Body of pancreas (tissue), 4 donors: ENCODE measurements at regions not wholly inside any gene's neighbourhood (a gene's known extent, or its start where the extent isn't known, plus 50 kb on each side); places are given as distances from the start of the nearest gene placed in this dataset.

ENCODE experiments used
- ATAC-seq: fragments of 150-250 bp; one replicate; pipeline ENCODE4 v1.9.1; 2016
- DNase-seq, 4 donors: peaks; one replicate each; pipeline ENCODE4 v3.0.0-alpha.2; 2019
- H3K27ac ChIP-seq, 4 donors: fragments of 200-600 bp; sonication (generic); 1 replicate in 3 of 4; 2 replicates in 1 of 4; pipeline versions ENCODE4 v1.5.1 to v1.6.1; 2016 to 2019; ENCODE audit warnings: mild to moderate bottlenecking in 1 of 4, mixed read lengths in 1 of 4, moderate library complexity in 1 of 4
- H3K27me3 ChIP-seq, 2 donors: fragments of 200-600 bp; sonication (generic); one replicate each; pipeline ENCODE4 v1.6.0; 2016; ENCODE audit warnings: mild to moderate bottlenecking in 1 of 2
- H3K36me3 ChIP-seq, 2 donors: fragments of 200-600 bp; sonication (generic); replicated peaks in 1 of 2; 2 replicates each; pipeline ENCODE4 v1.5.1; 2016; ENCODE audit warnings: low read depth in 2 of 2; ENCODE audit not compliant: insufficient read depth in 1 of 2
- H3K4me1 ChIP-seq: fragments of 200-600 bp; sonication (generic); one replicate; pipeline ENCODE4 v1.6.0; 2016
- H3K4me3 ChIP-seq, 2 donors: fragments of 200-600 bp; sonication (generic); 1 replicate in 1 of 2; 2 replicates in 1 of 2; pipeline ENCODE4 v1.5.1; 2016 to 2019
- H3K9me3 ChIP-seq, 3 donors: fragments of 200-600 bp; sonication (generic); 1 replicate in 2 of 3; 2 replicates in 1 of 3; pipeline ENCODE4 v1.5.1; 2016
- CTCF ChIP-seq, 7 experiments: fragments of 450-650 bp in 4 of 7; fragments of 200-600 bp in 3 of 7; sonication (generic) in 3 of 7; IDR thresholded peaks; one replicate each; pipeline ENCODE4 v1.5.1; 2016 to 2019; ENCODE audit warnings: antibody characterized with exemption in 7 of 7
- POLR2A ChIP-seq, 3 donors: fragments of 450-650 bp; IDR thresholded peaks; one replicate each; pipeline ENCODE4 v1.6.1; 2016; ENCODE audit warnings: antibody characterized with exemption in 3 of 3, mild to moderate bottlenecking in 2 of 3
- WGBS, 2 donors: methylation state at CpG; one replicate each; pipeline ENCODE4 v1.1.5; 2017; 5-methylcytosine and 5-hydroxymethylcytosine counted together
- intact Hi-C: fragments of 100-400 bp; cut with DNase I; formaldehyde crosslinking; loops from one replicate; pipeline ENCODE4 v1.15.1; 2023

- 80 to 90% methylated on average over 3 of the region's 3 CpGs for WGBS, 2 donors
- Histone ChIP-seq H3K36me3 (no peaks in the 10 kb centered on the region), H3K27ac (no peak overlapping the region), H3K4me1 (no peaks in the 10 kb centered on the region), H3K9me3 (no peaks in the 10 kb centered on the region), H3K4me3 (no peak overlapping the region), H3K27me3 (no peaks in the 10 kb centered on the region)
- ATAC-seq: no peak
- TF ChIP-seq POLR2A (IDR thresholded peaks at IDR 0.05): no peak
- no peak for TF ChIP-seq CTCF (IDR thresholded peaks at IDR 0.05)
- no peak for DNase-seq
- intact Hi-C loops: no loop called here
Observed at GRCh38 chr3:168608926-168609325, 513.2 kb upstream of the GOLIM4 start.

- no peaks in the 10 kb centered on the region for H3K9me3 ChIP-seq
- WGBS, 2 donors: 66 to 69% methylated on average over 3 of the region's 3 CpGs
- H3K27ac ChIP-seq: no peak overlapping the region
- ATAC-seq (no peak), DNase-seq (no peak)
- H3K36me3 ChIP-seq: no peaks in the 10 kb centered on the region
- H3K27me3 ChIP-seq: no peaks in the 10 kb centered on the region
- H3K4me1 ChIP-seq: no peaks in the 10 kb centered on the region
- intact Hi-C loops: no loop called here
- H3K4me3 ChIP-seq: no peak overlapping the region
- no peak for TF ChIP-seq POLR2A (IDR thresholded peaks at IDR 0.05)
- TF ChIP-seq CTCF (IDR thresholded peaks at IDR 0.05): no peak
Observed at GRCh38 chr3:168604767-168605166, 509.0 kb upstream of the GOLIM4 start.

DNA sequence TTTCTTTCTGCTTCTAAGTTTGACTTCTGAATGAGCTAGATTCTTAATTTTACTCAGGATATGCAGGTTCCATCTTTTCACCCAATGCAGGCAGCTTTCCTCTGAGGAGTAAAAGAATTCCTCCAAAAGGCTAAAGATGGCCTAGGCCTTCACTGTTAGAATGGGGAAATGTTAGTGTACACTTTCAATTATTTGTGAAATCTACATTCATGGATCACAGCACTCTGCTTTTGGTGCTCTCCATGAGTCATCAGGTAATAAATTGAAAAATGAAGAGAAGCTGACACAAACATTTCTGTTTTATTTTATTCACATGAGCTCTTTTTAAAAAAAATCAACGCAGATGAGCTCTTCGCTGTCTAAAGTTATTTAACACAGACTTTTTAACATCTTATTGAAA, 502.5 kb upstream of the GOLIM4 start:
- intact Hi-C loops: no loop called here
- DNase-seq (no peak), ATAC-seq (no peak)
- Histone ChIP-seq H3K27me3 (no peaks in the 10 kb centered on the region), H3K27ac (no peak overlapping the region), H3K36me3 (no peaks in the 10 kb centered on the region), H3K9me3 (no peaks in the 10 kb centered on the region), H3K4me1 (peaks cover 6% of the 10 kb centered on the region), H3K4me3 (no peak overlapping the region)
- 90 to 97% methylated on average over 2 of the region's 2 CpGs for WGBS, 2 donors
- TF ChIP-seq POLR2A (IDR thresholded peaks at IDR 0.05) (no peak), CTCF (IDR thresholded peaks at IDR 0.05) (no peak)

DNA sequence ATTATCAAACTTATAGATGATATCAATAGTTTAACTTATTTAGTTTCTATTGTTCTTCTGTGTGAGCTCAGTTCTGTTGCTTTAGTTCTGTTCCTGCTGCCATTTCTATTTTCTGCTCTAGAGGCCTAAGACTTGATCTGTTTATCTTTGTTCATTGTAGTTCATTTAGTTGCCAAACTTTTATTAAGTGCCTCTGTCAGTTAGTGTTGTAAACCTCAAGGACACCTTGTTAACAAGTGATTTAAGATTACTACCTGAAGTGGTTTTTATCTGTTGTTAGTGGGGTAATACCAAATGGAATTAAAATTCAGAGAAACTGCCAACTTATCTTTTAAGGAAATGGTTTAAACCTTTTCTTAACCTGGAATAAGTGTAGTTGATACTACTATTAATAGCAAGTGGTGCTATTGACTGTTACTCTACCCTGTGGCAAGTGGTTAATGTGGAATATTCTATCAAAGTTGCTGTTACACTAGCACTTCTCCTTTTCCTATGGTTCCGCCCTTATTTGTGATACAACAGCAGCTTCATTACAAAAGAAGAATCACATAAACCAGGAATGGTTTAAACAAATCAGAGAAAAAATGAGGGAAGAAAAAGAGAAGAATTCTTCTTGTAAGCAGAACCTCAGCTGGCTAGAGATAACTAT, 500.6 kb upstream of the GOLIM4 start:
- WGBS, 2 donors: 85 to 91% methylated on average over 1 of the region's 1 CpG
- no peak for ATAC-seq

More for the DNA sequence above, 500.6 kb upstream of the GOLIM4 start:
- no peak for TF ChIP-seq CTCF (IDR thresholded peaks at IDR 0.05)
- TF ChIP-seq POLR2A (IDR thresholded peaks at IDR 0.05): no peak
- no peaks in the 10 kb centered on the region for H3K36me3 ChIP-seq
- H3K4me1 ChIP-seq: peaks cover 6% of the 10 kb centered on the region
- intact Hi-C loops: no loop called here
- no peaks in the 10 kb centered on the region for H3K27me3 ChIP-seq
- H3K27ac ChIP-seq: no peak overlapping the region
- no peak overlapping the region for H3K4me3 ChIP-seq
- no peaks in the 10 kb centered on the region for H3K9me3 ChIP-seq
- DNase-seq: no peak
